ENCODE measurements at regions not wholly inside any gene's neighbourhood (a gene's known extent, or its start where the extent isn't known, plus 50 kb on each side); places are given as distances from the start of the nearest gene placed in this dataset.

GRCh38 chr12:89216211-89216952 is 135.9 kb downstream of the DUSP6 start:
- no peaks in the 10 kb centered on the region for H3K36me3 ChIP-seq (ENCODE audit: control insufficient read depth in 1 of 2, insufficient read depth in 2 of 2, low read length in 2 of 2)
- no peak overlapping the region for H3K18ac ChIP-seq (ENCODE audit: low read length)
- no peaks in the 10 kb centered on the region for H3K79me1 ChIP-seq (ENCODE audit: low read length)
- H3K4me1 ChIP-seq (ENCODE audit: control insufficient read depth in 1 of 2, insufficient read depth in 2 of 2, low read length in 2 of 2) = no peaks in the 10 kb centered on the region
- no peaks in the 10 kb centered on the region for H3K9me3 ChIP-seq (ENCODE audit: insufficient read depth, low read depth, low read length)
- no peak overlapping the region for H3K9ac ChIP-seq (ENCODE audit: low read length)
- WGBS (ENCODE audit: extremely low coverage, insufficient coverage, insufficient read length) = no CpG with 5 or more reads among the region's 1 CpG
- H4K91ac ChIP-seq (ENCODE audit: low read depth, low read length) = no peak overlapping the region
- no peak overlapping the region for H3K23ac ChIP-seq (ENCODE audit: low read length)
- H4K8ac ChIP-seq (ENCODE audit: low read depth, low read length) = no peak overlapping the region
- H3K4me3 ChIP-seq (ENCODE audit: low read depth, low read length) = no peak overlapping the region
- H3K14ac ChIP-seq (ENCODE audit: low read length) = no peak overlapping the region
- no peak overlapping the region for H3K4me2 ChIP-seq (ENCODE audit: low read length)
- no peak overlapping the region for H2AFZ ChIP-seq (ENCODE audit: insufficient read depth, low read length, poor library complexity)
- no peak overlapping the region for H4K12ac ChIP-seq (ENCODE audit: low read depth, low read length)
- H2BK12ac ChIP-seq (ENCODE audit: low read length) = no peak overlapping the region
- DNase-seq = no peak
- no peak overlapping the region for H3K4ac ChIP-seq (ENCODE audit: low read depth, low read length)
- no peak overlapping the region for H3K27ac ChIP-seq (ENCODE audit: low read depth, low read length)
- H3K79me2 ChIP-seq (ENCODE audit: control insufficient read depth, insufficient read depth, low read length, poor library complexity) = no peaks in the 10 kb centered on the region
- H2AK5ac ChIP-seq (ENCODE audit: low read length) = no peak overlapping the region
- H2BK5ac ChIP-seq (ENCODE audit: low read depth, low read length, poor library complexity) = no peak overlapping the region
- H2BK120ac ChIP-seq (ENCODE audit: insufficient read depth, low read length, poor library complexity) = no peak overlapping the region
- no peaks in the 10 kb centered on the region for H3K27me3 ChIP-seq (ENCODE audit: insufficient read depth, low read length)

GRCh38 chr12:89215196-89215595 is 137.1 kb downstream of the DUSP6 start:
- no CpG with 5 or more reads among the region's 1 CpG for WGBS (ENCODE audit: extremely low coverage, insufficient coverage, insufficient read length)
- Histone ChIP-seq H3K4me3 (ENCODE audit: low read depth, low read length) (no peak overlapping the region), H3K4ac (ENCODE audit: low read depth, low read length) (no peak overlapping the region), H2AFZ (ENCODE audit: insufficient read depth, low read length, poor library complexity) (no peak overlapping the region), H2AK5ac (ENCODE audit: low read length) (no peak overlapping the region), H3K4me2 (ENCODE audit: low read length) (no peak overlapping the region), H3K79me2 (ENCODE audit: control insufficient read depth, insufficient read depth, low read length, poor library complexity) (no peaks in the 10 kb centered on the region), H3K14ac (ENCODE audit: low read length) (no peak overlapping the region), H3K9me3 (ENCODE audit: insufficient read depth, low read depth, low read length) (no peaks in the 10 kb centered on the region), H4K12ac (ENCODE audit: low read depth, low read length) (no peak overlapping the region), H3K18ac (ENCODE audit: low read length) (no peak overlapping the region), H3K4me1 (ENCODE audit: control insufficient read depth in 1 of 2, insufficient read depth in 2 of 2, low read length in 2 of 2) (no peaks in the 10 kb centered on the region), H3K27ac (ENCODE audit: low read depth, low read length) (no peak overlapping the region), H2BK12ac (ENCODE audit: low read length) (no peak overlapping the region), H2BK5ac (ENCODE audit: low read depth, low read length, poor library complexity) (no peak overlapping the region), H3K23ac (ENCODE audit: low read length) (no peak overlapping the region), H3K27me3 (ENCODE audit: insufficient read depth, low read length) (no peaks in the 10 kb centered on the region), H3K9ac (ENCODE audit: low read length) (no peak overlapping the region), H3K36me3 (ENCODE audit: control insufficient read depth in 1 of 2, insufficient read depth in 2 of 2, low read length in 2 of 2) (no peaks in the 10 kb centered on the region), H3K79me1 (ENCODE audit: low read length) (no peaks in the 10 kb centered on the region), H4K8ac (ENCODE audit: low read depth, low read length) (no peak overlapping the region), H4K91ac (ENCODE audit: low read depth, low read length) (no peak overlapping the region), H2BK120ac (ENCODE audit: insufficient read depth, low read length, poor library complexity) (no peak overlapping the region)
- no peak for DNase-seq

GRCh38 chr12:89213747-89214146 is 138.6 kb downstream of the DUSP6 start:
- H4K8ac ChIP-seq (ENCODE audit: low read depth, low read length) = no peak overlapping the region
- no peak for DNase-seq

GRCh38 chr12:89213139-89213538 is 139.2 kb downstream of the DUSP6 start:
- no peak overlapping the region for H3K18ac ChIP-seq (ENCODE audit: low read length)
- no peaks in the 10 kb centered on the region for H3K79me1 ChIP-seq (ENCODE audit: low read length)
- no peak overlapping the region for H3K23ac ChIP-seq (ENCODE audit: low read length)
- H3K27ac ChIP-seq (ENCODE audit: low read depth, low read length) = no peak overlapping the region
- no peaks in the 10 kb centered on the region for H3K36me3 ChIP-seq (ENCODE audit: control insufficient read depth in 1 of 2, insufficient read depth in 2 of 2, low read length in 2 of 2)
- no peak overlapping the region for H4K8ac ChIP-seq (ENCODE audit: low read depth, low read length)
- no peak overlapping the region for H4K12ac ChIP-seq (ENCODE audit: low read depth, low read length)
- DNase-seq = no peak
- H3K14ac ChIP-seq (ENCODE audit: low read length) = no peak overlapping the region
- H2BK5ac ChIP-seq (ENCODE audit: low read depth, low read length, poor library complexity) = no peak overlapping the region
- H3K27me3 ChIP-seq (ENCODE audit: insufficient read depth, low read length) = no peaks in the 10 kb centered on the region
- H2BK120ac ChIP-seq (ENCODE audit: insufficient read depth, low read length, poor library complexity) = no peak overlapping the region
- no peak overlapping the region for H4K91ac ChIP-seq (ENCODE audit: low read depth, low read length)
- H2BK12ac ChIP-seq (ENCODE audit: low read length) = no peak overlapping the region
- no CpG with 5 or more reads among the region's 1 CpG for WGBS (ENCODE audit: extremely low coverage, insufficient coverage, insufficient read length)
- H3K4me2 ChIP-seq (ENCODE audit: low read length) = no peak overlapping the region
- no peak overlapping the region for H3K9ac ChIP-seq (ENCODE audit: low read length)
- H3K79me2 ChIP-seq (ENCODE audit: control insufficient read depth, insufficient read depth, low read length, poor library complexity) = no peaks in the 10 kb centered on the region
- no peak overlapping the region for H3K4me3 ChIP-seq (ENCODE audit: low read depth, low read length)
- H2AK5ac ChIP-seq (ENCODE audit: low read length) = no peak overlapping the region
- no peaks in the 10 kb centered on the region for H3K4me1 ChIP-seq (ENCODE audit: control insufficient read depth in 1 of 2, insufficient read depth in 2 of 2, low read length in 2 of 2)
- H3K4ac ChIP-seq (ENCODE audit: low read depth, low read length) = no peak overlapping the region
- no peaks in the 10 kb centered on the region for H3K9me3 ChIP-seq (ENCODE audit: insufficient read depth, low read depth, low read length)
- H2AFZ ChIP-seq (ENCODE audit: insufficient read depth, low read length, poor library complexity) = no peak overlapping the region

More at GRCh38 chr12:89213747-89214146, 138.6 kb downstream of the DUSP6 start:
- no peak overlapping the region for H3K14ac ChIP-seq (ENCODE audit: low read length)
- H3K18ac ChIP-seq (ENCODE audit: low read length) = no peak overlapping the region
- no peak overlapping the region for H4K91ac ChIP-seq (ENCODE audit: low read depth, low read length)
- H3K4me3 ChIP-seq (ENCODE audit: low read depth, low read length) = no peak overlapping the region
- H2BK12ac ChIP-seq (ENCODE audit: low read length) = no peak overlapping the region
- H3K4me1 ChIP-seq (ENCODE audit: control insufficient read depth in 1 of 2, insufficient read depth in 2 of 2, low read length in 2 of 2) = no peaks in the 10 kb centered on the region
- no peak overlapping the region for H2AFZ ChIP-seq (ENCODE audit: insufficient read depth, low read length, poor library complexity)
- no peak overlapping the region for H2BK120ac ChIP-seq (ENCODE audit: insufficient read depth, low read length, poor library complexity)
- no peak overlapping the region for H4K12ac ChIP-seq (ENCODE audit: low read depth, low read length)
- H3K4me2 ChIP-seq (ENCODE audit: low read length) = no peak overlapping the region
- H3K36me3 ChIP-seq (ENCODE audit: control insufficient read depth in 1 of 2, insufficient read depth in 2 of 2, low read length in 2 of 2) = no peaks in the 10 kb centered on the region
- H3K9ac ChIP-seq (ENCODE audit: low read length) = no peak overlapping the region
- H3K27ac ChIP-seq (ENCODE audit: low read depth, low read length) = no peak overlapping the region
- H3K4ac ChIP-seq (ENCODE audit: low read depth, low read length) = no peak overlapping the region
- no peaks in the 10 kb centered on the region for H3K79me1 ChIP-seq (ENCODE audit: low read length)
- no peak overlapping the region for H2AK5ac ChIP-seq (ENCODE audit: low read length)
- no peaks in the 10 kb centered on the region for H3K9me3 ChIP-seq (ENCODE audit: insufficient read depth, low read depth, low read length)
- H3K27me3 ChIP-seq (ENCODE audit: insufficient read depth, low read length) = no peaks in the 10 kb centered on the region
- WGBS (ENCODE audit: extremely low coverage, insufficient coverage, insufficient read length) = no CpG with 5 or more reads among the region's 1 CpG
- no peak overlapping the region for H3K23ac ChIP-seq (ENCODE audit: low read length)
- no peaks in the 10 kb centered on the region for H3K79me2 ChIP-seq (ENCODE audit: control insufficient read depth, insufficient read depth, low read length, poor library complexity)
- H2BK5ac ChIP-seq (ENCODE audit: low read depth, low read length, poor library complexity) = no peak overlapping the region

Measured in trophoblast cell (in vitro differentiated cells and primary cell).